Effector memory CD8-positive, alpha-beta T cell (primary cell): ENCODE measurements at regions not wholly inside any gene's neighbourhood (a gene's known extent, or its start where the extent isn't known, plus 50 kb on each side); places are given as distances from the start of the nearest gene placed in this dataset.

Experiments
- ATAC-seq: fragments of 150-1000 bp; cut with Tn5 transposase; replicated peaks from 2 replicates; pipeline ENCODE4 v1.10.0; 2021; ENCODE audit warnings: mild to moderate bottlenecking, moderate library complexity
- DNase-seq, 3 experiments: peaks; one replicate each; pipeline ENCODE4 v3.0.0; 2021
- H3K27ac Mint-ChIP-seq, 2 donors: one replicate each; pipeline ENCODE4 v1.8.0; 2022; ENCODE audit warnings: mild to moderate bottlenecking in 2 of 2, mixed read lengths in 2 of 2, moderate library complexity in 2 of 2
- H3K27me3 Mint-ChIP-seq, 2 donors: one replicate each; pipeline ENCODE4 v1.8.0; 2022; ENCODE audit warnings: mixed read lengths in 2 of 2
- H3K36me3 Mint-ChIP-seq: one replicate; pipeline ENCODE4 v1.8.0; 2022; ENCODE audit warnings: mild to moderate bottlenecking, moderate library complexity, mixed read lengths; ENCODE audit not compliant: insufficient read depth
- H3K4me1 Mint-ChIP-seq, 2 donors: one replicate each; pipeline ENCODE4 v1.8.0; 2022; ENCODE audit warnings: low read depth in 2 of 2, mixed read lengths in 2 of 2
- H3K4me3 Mint-ChIP-seq, 2 donors: one replicate each; pipeline ENCODE4 v1.8.0; 2022; ENCODE audit warnings: mild to moderate bottlenecking in 2 of 2, mixed read lengths in 2 of 2, moderate library complexity in 2 of 2
- H3K9me3 Mint-ChIP-seq, 2 donors: one replicate each; pipeline ENCODE4 v1.8.0; 2022; ENCODE audit warnings: mixed read lengths in 2 of 2

- Mint-ChIP-seq H3K36me3 (no peaks in the 10 kb centered on the region), H3K4me3 (no peak overlapping the region), H3K27ac (no peak overlapping the region), H3K27me3 (peaks cover 9 to 14% of the 10 kb centered on the region in 2 donors), H3K4me1 (peaks cover 0 to 2% of the 10 kb centered on the region in 2 donors), H3K9me3 (peaks cover 0 to 6% of the 10 kb centered on the region in 2 donors)
- DNase-seq, result no peak
- no peak for ATAC-seq
These were observed 942.3 kb upstream of the TMEM132C start for GRCh38 chr12:127324681-127325080.

DNA sequence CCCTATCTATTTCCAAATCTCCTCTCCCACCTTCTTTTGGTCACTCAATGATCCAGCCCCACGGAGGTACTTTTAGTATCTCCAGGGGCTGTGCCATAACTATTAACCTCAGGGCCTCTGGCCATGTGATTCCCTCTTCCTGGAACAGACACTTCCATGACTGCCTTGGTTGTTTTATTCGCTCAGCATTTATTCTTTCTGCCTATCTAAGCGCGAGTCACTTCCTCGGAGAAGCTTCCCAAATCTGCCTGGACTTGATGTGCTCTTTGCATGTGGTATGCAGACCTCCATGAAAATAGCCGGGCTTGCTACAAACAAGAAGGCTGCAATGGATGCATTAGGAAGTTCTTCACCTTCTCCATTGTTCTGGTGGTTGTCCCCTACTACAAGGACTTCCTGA, 939.0 kb upstream of the TMEM132C start:
- no peak overlapping the region for H3K27ac Mint-ChIP-seq
- H3K27me3 Mint-ChIP-seq, result peaks cover 7 to 15% of the 10 kb centered on the region in 2 donors
- no peaks in the 10 kb centered on the region for H3K9me3 Mint-ChIP-seq
- H3K4me3 Mint-ChIP-seq, result no peak overlapping the region
- ATAC-seq (no peak), DNase-seq (no peak)
- H3K36me3 Mint-ChIP-seq, result no peaks in the 10 kb centered on the region
- peaks cover 0 to 2% of the 10 kb centered on the region in 2 donors for H3K4me1 Mint-ChIP-seq

DNA sequence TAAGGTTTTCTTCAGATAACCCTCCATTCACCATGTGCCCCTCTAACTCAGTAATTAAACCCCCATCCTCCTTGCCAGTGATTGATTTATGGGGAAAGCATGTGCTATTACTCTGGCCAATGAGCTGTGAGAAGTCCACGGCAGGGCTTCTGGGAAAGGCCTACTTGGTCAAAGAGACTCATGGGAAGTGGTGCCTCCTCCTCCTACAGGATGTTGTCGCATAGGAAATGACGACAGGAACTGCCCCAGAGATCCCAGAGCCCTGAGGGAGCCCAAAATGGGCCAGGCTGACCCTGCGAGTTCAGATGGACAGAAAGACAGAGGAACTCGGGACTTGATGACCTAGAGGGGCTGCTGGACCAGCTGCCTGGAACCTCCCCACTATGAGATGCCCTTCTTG, 938.1 kb upstream of the TMEM132C start:
- Mint-ChIP-seq H3K9me3 (no peaks in the 10 kb centered on the region), H3K36me3 (no peaks in the 10 kb centered on the region), H3K4me1 (peaks cover 0 to 2% of the 10 kb centered on the region in 2 donors), H3K27me3 (peaks cover 15 to 16% of the 10 kb centered on the region in 2 donors), H3K27ac (no peak overlapping the region), H3K4me3 (no peak overlapping the region)
- ATAC-seq (no peak), DNase-seq (no peak)

GRCh38 chr12:127334365-127334764, 932.6 kb upstream of the TMEM132C start:
- no peaks in the 10 kb centered on the region for H3K36me3 Mint-ChIP-seq
- no peak overlapping the region for H3K4me3 Mint-ChIP-seq
- peaks cover 0 to 2% of the 10 kb centered on the region in 2 donors for H3K4me1 Mint-ChIP-seq
- H3K27me3 Mint-ChIP-seq, result peaks cover 30 to 36% of the 10 kb centered on the region in 2 donors
- H3K27ac Mint-ChIP-seq, result no peak overlapping the region
- H3K9me3 Mint-ChIP-seq, result peaks cover 0 to 1% of the 10 kb centered on the region in 2 donors
- DNase-seq (no peak), ATAC-seq (no peak)

- H3K36me3 Mint-ChIP-seq, result no peaks in the 10 kb centered on the region
- no peak overlapping the region for H3K27ac Mint-ChIP-seq
- H3K4me3 Mint-ChIP-seq, result no peak overlapping the region
- ATAC-seq (no peak), DNase-seq (no peak)
- peaks cover 0 to 1% of the 10 kb centered on the region in 2 donors for H3K9me3 Mint-ChIP-seq
- H3K4me1 Mint-ChIP-seq, result no peaks in the 10 kb centered on the region
- peaks cover 26 to 41% of the 10 kb centered on the region in 2 donors for H3K27me3 Mint-ChIP-seq
These were observed 931.9 kb upstream of the TMEM132C start for GRCh38 chr12:127334912-127335644.

- H3K4me1 Mint-ChIP-seq, result no peaks in the 10 kb centered on the region
- H3K36me3 Mint-ChIP-seq, result no peaks in the 10 kb centered on the region
- no peak overlapping the region for H3K27ac Mint-ChIP-seq
- ATAC-seq (no peak), DNase-seq (no peak)
- H3K4me3 Mint-ChIP-seq, result no peak overlapping the region
- H3K9me3 Mint-ChIP-seq, result peaks cover 0 to 1% of the 10 kb centered on the region in 2 donors
- peaks cover 26 to 47% of the 10 kb centered on the region in 2 donors for H3K27me3 Mint-ChIP-seq
These were observed 930.6 kb upstream of the TMEM132C start for GRCh38 chr12:127336416-127336815.

DNA sequence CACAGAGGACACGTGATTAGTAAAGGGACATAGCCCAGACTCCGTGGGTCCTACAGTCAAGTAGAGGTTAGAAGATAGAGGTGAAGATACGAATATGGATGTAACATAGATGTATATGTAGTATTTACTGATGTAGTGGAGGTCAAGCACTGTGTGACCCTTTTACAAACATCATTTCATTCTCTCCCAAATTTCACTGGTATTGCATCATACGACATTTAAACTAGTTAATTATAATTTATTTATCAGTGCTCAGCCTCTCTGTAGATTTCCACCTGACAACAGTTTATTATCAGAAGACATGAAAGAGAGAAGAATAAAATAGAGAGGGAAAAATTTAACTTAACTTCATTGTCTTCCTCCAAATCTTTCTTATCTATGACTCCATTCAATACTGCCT, 927.9 kb upstream of the TMEM132C start:
- no peak for ATAC-seq
- Mint-ChIP-seq H3K27me3 (peaks cover 33 to 46% of the 10 kb centered on the region in 2 donors), H3K36me3 (no peaks in the 10 kb centered on the region), H3K9me3 (peaks cover 0 to 1% of the 10 kb centered on the region in 2 donors), H3K27ac (no peak overlapping the region), H3K4me3 (no peak overlapping the region), H3K4me1 (no peaks in the 10 kb centered on the region)
- DNase-seq, result no peak

DNA sequence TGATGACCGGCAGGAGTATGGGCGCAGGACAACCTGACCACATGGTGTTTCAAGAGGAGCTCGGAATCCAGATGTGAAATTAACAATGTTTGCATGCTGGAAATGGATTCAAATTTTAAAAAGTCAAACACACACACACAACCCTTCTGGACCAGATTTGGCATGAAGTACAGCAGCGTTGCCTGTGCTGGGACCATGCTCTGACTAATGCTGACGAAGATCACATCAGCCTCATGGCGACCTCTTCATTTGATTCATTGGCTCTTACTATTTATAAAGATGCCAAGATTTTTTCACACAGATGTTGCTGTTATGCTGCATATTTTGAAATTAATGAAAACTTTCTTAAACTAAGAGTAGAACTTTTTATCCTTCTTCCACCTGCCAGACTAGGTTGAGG, 926.6 kb upstream of the TMEM132C start:
- H3K27me3 Mint-ChIP-seq, result peaks cover 35 to 43% of the 10 kb centered on the region in 2 donors

GRCh38 chr12:127342861-127343260, 924.1 kb upstream of the TMEM132C start:
- no peak overlapping the region for H3K4me3 Mint-ChIP-seq
- H3K27ac Mint-ChIP-seq, result no peak overlapping the region
- H3K27me3 Mint-ChIP-seq, result peaks cover 31% of the 10 kb centered on the region in 2 donors
- DNase-seq, result no peak
- no peak for ATAC-seq
- H3K4me1 Mint-ChIP-seq, result no peaks in the 10 kb centered on the region
- peaks cover 5 to 8% of the 10 kb centered on the region in 2 donors for H3K9me3 Mint-ChIP-seq
- no peaks in the 10 kb centered on the region for H3K36me3 Mint-ChIP-seq

More for the DNA sequence above, 926.6 kb upstream of the TMEM132C start:
- H3K4me1 Mint-ChIP-seq, result no peaks in the 10 kb centered on the region
- no peaks in the 10 kb centered on the region for H3K36me3 Mint-ChIP-seq
- DNase-seq (no peak), ATAC-seq (no peak)
- peaks cover 0 to 1% of the 10 kb centered on the region in 2 donors for H3K9me3 Mint-ChIP-seq
- no peak overlapping the region for H3K27ac Mint-ChIP-seq
- no peak overlapping the region for H3K4me3 Mint-ChIP-seq

DNA sequence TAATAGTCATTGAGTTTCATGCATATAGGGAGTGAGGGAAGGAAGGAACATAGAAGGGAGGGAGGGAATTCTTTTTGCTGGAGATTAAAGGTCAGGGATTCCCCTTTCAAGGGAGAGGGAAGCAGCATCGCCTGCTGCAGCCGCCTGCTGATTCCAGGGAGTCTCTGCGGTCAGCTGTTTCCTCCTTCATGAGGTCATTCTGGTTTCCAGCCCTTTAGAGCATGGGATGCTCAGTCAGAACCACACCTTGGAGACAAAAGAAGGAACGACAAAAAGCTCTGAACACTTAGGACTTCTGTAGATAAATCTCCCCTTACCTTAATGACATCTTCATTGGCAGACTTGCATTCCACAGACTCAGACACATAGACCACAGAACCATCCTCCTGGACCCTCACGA, 923.0 kb upstream of the TMEM132C start:
- Mint-ChIP-seq H3K9me3 (peaks cover 5 to 8% of the 10 kb centered on the region in 2 donors), H3K4me3 (no peak overlapping the region), H3K27ac (no peak overlapping the region), H3K27me3 (peaks cover 25 to 31% of the 10 kb centered on the region in 2 donors), H3K36me3 (no peaks in the 10 kb centered on the region), H3K4me1 (no peaks in the 10 kb centered on the region)
- DNase-seq (no peak), ATAC-seq (no peak)

DNA sequence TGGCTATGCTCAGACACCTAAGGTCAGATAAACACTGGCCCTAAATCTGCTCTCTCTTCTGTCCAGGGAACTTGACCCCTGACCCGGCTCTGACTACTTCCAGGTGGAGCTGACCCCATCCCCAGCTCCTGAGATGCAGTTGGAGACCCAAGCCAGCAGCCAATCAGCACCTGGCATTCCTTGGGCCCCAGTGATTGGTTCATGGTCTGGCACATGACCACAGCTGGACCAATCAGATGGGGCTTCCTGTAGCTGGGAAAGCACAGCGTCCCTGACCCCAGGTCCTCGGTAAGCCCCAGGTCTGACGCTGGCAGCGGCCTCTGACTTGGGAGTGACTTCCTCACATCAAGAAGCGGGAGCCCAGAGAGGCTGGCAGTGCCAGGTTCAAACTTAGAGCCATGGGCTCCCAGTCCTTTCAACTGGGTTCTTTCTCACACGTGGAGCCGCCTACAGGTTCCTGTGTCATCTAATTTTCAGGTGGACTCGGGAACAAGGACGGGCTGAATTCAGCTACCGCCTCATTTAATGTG, 915.4 kb upstream of the TMEM132C start:
- peaks cover 0 to 7% of the 10 kb centered on the region in 2 donors for H3K27me3 Mint-ChIP-seq
- ATAC-seq, result no peak
- no peak for DNase-seq
- H3K9me3 Mint-ChIP-seq, result peaks cover 1 to 11% of the 10 kb centered on the region in 2 donors
- no peak overlapping the region for H3K4me3 Mint-ChIP-seq
- no peaks in the 10 kb centered on the region for H3K36me3 Mint-ChIP-seq
- H3K4me1 Mint-ChIP-seq, result no peaks in the 10 kb centered on the region
- H3K27ac Mint-ChIP-seq, result no peak overlapping the region

DNA sequence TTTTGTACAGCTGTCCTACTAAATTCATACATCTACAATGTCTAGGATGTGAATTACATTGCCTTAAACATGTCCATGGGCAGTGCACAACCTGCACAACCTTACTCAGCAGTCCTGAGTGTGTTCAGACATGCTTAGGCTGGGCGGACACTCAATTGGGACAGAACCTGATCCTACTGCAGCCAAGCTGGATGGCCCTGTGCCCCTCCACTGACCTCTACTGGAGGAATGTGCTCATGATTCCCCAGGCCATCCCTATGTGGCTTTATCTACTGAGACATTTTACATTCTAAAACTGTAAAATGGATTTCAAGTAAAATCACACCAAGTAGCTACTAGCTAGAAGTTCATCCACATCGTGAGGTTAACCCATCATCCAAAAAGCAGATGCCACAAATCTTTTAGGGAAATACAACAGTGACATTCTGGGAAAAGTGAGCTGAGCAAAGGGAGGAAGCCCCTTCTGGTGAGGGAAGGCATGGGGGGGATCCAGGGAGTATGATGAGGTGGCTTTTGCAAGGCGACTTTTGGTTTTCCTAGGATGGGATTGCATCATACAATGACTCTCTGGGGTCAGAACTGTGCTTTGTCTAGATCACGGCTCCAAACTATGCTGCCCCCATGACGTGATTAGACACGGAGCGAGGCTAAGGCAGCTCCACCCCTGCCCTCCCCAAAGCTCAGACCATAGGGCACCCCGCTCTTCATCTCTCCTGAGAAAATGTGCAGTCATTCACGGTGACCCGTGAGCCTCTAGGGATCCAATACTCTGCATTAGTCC, 911.7 kb upstream of the TMEM132C start:
- no peak for DNase-seq
- peaks cover 0 to 4% of the 10 kb centered on the region in 2 donors for H3K9me3 Mint-ChIP-seq
- H3K27me3 Mint-ChIP-seq, result no peaks in the 10 kb centered on the region
- no peak overlapping the region for H3K4me3 Mint-ChIP-seq
- no peak overlapping the region for H3K27ac Mint-ChIP-seq
- H3K4me1 Mint-ChIP-seq, result no peaks in the 10 kb centered on the region
- no peak for ATAC-seq
- H3K36me3 Mint-ChIP-seq, result no peaks in the 10 kb centered on the region

- Mint-ChIP-seq H3K9me3 (no peaks in the 10 kb centered on the region), H3K27ac (no peak overlapping the region), H3K36me3 (no peaks in the 10 kb centered on the region), H3K27me3 (no peaks in the 10 kb centered on the region), H3K4me1 (no peaks in the 10 kb centered on the region), H3K4me3 (no peak overlapping the region)
- no peak for ATAC-seq
- no peak for DNase-seq
These were observed 908.1 kb upstream of the TMEM132C start for GRCh38 chr12:127358888-127359287.
